Limb (tissue), 2 donors: ENCODE measurements at regions not wholly inside any gene's neighbourhood (a gene's known extent, or its start where the extent isn't known, plus 50 kb on each side); places are given as distances from the start of the nearest gene placed in this dataset.
"Not testable (repeated sequence)": the region's sequence is repeated elsewhere in the genome, so short reads cannot be mapped to it uniquely, and the experiment has no call there.

Experiments used
- DNase-seq, 2 donors: peaks; one replicate each; pipeline ENCODE4 v3.0.0-alpha.2; 2016; ENCODE audit errors: extremely low spot score in 2 of 2

GRCh38 chr5:39577529-39577928 is 152.7 kb upstream of the DAB2 start:
- no peak for DNase-seq

- DNase-seq, result peak in 1 of 2 donors; percentile 81
Measured at GRCh38 chr5:39570403-39571027, 145.7 kb upstream of the DAB2 start.

GRCh38 chr5:39569857-39570256 is 145.1 kb upstream of the DAB2 start:
- DNase-seq, result no peak

GRCh38 chr5:39566891-39567290 is 142.1 kb upstream of the DAB2 start:
- no peak for DNase-seq

- DNase-seq, result no peak
Measured at GRCh38 chr5:39566029-39566428, 141.2 kb upstream of the DAB2 start.

GRCh38 chr5:39561421-39561820 is 136.6 kb upstream of the DAB2 start:
- DNase-seq, result no peak

- no peak for DNase-seq
Measured at GRCh38 chr5:39560726-39561125, 135.9 kb upstream of the DAB2 start.

GRCh38 chr5:39559923-39560322 is 135.1 kb upstream of the DAB2 start:
- DNase-seq, result no peak

- no peak for DNase-seq
Measured at GRCh38 chr5:39558541-39558940, 133.8 kb upstream of the DAB2 start.

GRCh38 chr5:39555788-39556187 is 131.0 kb upstream of the DAB2 start:
- DNase-seq, result no peak

- peak; percentile 65 to 93 for DNase-seq
Measured at GRCh38 chr5:39547553-39548154, 122.9 kb upstream of the DAB2 start.

- DNase-seq, result no peak
Measured at GRCh38 chr5:39544941-39545340, 120.2 kb upstream of the DAB2 start.

- no peak for DNase-seq
Measured at GRCh38 chr5:39543335-39543734, 118.6 kb upstream of the DAB2 start.

GRCh38 chr5:39542511-39543285 is 117.9 kb upstream of the DAB2 start:
- DNase-seq, result no peak

- no peak for DNase-seq
Measured at GRCh38 chr5:39541920-39542319, 117.1 kb upstream of the DAB2 start.

- DNase-seq, result no peak
Measured at GRCh38 chr5:39539470-39539869, 114.7 kb upstream of the DAB2 start.

GRCh38 chr5:39534690-39535089 is 109.9 kb upstream of the DAB2 start:
- DNase-seq, result no peak

GRCh38 chr5:39533749-39534148 is 109.0 kb upstream of the DAB2 start:
- no peak for DNase-seq

- no peak for DNase-seq
Measured at GRCh38 chr5:39532511-39532910, 107.7 kb upstream of the DAB2 start.

GRCh38 chr5:39531306-39531705 is 106.5 kb upstream of the DAB2 start:
- DNase-seq, result no peak

- no peak for DNase-seq
Measured at GRCh38 chr5:39526914-39527477, 102.2 kb upstream of the DAB2 start.

- not testable (repeated sequence) for DNase-seq
Measured at GRCh38 chr5:39525781-39526180, 101.0 kb upstream of the DAB2 start.
